Mesendoderm (in vitro differentiated cells): ENCODE measurements at regions not wholly inside any gene's neighbourhood (a gene's known extent, or its start where the extent isn't known, plus 50 kb on each side); places are given as distances from the start of the nearest gene placed in this dataset.

Source experiments
- DNase-seq: peaks from one replicate; pipeline ENCODE4 v3.0.0; 2013
- H2AK5ac ChIP-seq: 2 replicates; pipeline ENCODE4 v1.6.1; 2013; ENCODE audit warnings: low read length, inconsistent platforms
- H2BK120ac ChIP-seq: 2 replicates; pipeline ENCODE4 v1.6.1; 2013; ENCODE audit warnings: low read depth, mild to moderate bottlenecking, low read length, moderate library complexity, mixed read lengths
- H2BK15ac ChIP-seq: replicated peaks from 2 replicates; pipeline ENCODE4 v1.6.1; 2013; ENCODE audit warnings: low read depth, mild to moderate bottlenecking, moderate library complexity
- H2BK5ac ChIP-seq: 2 replicates; pipeline ENCODE4 v1.6.1; 2013; ENCODE audit warnings: low read length, inconsistent platforms
- H3K18ac ChIP-seq: 2 replicates; pipeline ENCODE4 v1.6.1; 2013; ENCODE audit warnings: mild to moderate bottlenecking, low read length, mixed read lengths
- H3K23ac ChIP-seq: one replicate; pipeline ENCODE4 v1.6.1; 2013; ENCODE audit warnings: low read length
- H3K27ac ChIP-seq: 2 replicates; pipeline ENCODE4 v1.5.1; 2013; ENCODE audit warnings: low read depth, mild to moderate bottlenecking, inconsistent platforms, low read length, moderate library complexity
- H3K27me3 ChIP-seq: 2 replicates; pipeline ENCODE4 v1.6.1; 2013; ENCODE audit warnings: low read length, control low read depth, mild to moderate bottlenecking, inconsistent platforms; ENCODE audit not compliant: insufficient read depth, poor library complexity
- H3K36me3 ChIP-seq: 2 replicates; pipeline ENCODE4 v1.6.1; 2013; ENCODE audit warnings: low read length, inconsistent platforms; ENCODE audit not compliant: control insufficient read depth, insufficient read depth
- H3K4ac ChIP-seq: one replicate; pipeline ENCODE4 v1.6.1; 2013; ENCODE audit warnings: low read depth, mild to moderate bottlenecking, low read length, moderate library complexity
- H3K4me1 ChIP-seq: 2 replicates; pipeline ENCODE4 v1.6.1; 2013; ENCODE audit warnings: low read depth, low read length, inconsistent platforms; ENCODE audit not compliant: control insufficient read depth
- H3K4me2 ChIP-seq: 2 replicates; pipeline ENCODE4 v1.6.1; 2013; ENCODE audit warnings: low read length
- H3K4me3 ChIP-seq: 2 replicates; pipeline ENCODE4 v1.5.1; 2013; ENCODE audit warnings: mild to moderate bottlenecking, low read length
- H3K56ac ChIP-seq: one replicate; pipeline ENCODE4 v1.6.1; 2013; ENCODE audit warnings: low read length
- H3K79me1 ChIP-seq: 2 replicates; pipeline ENCODE4 v1.6.1; 2013; ENCODE audit warnings: low read length, inconsistent platforms
- H3K79me2 ChIP-seq: 2 replicates; pipeline ENCODE4 v1.6.1; 2013; ENCODE audit warnings: mild to moderate bottlenecking, low read length; ENCODE audit not compliant: control insufficient read depth, insufficient read depth
- H3K9ac ChIP-seq: 2 replicates; pipeline ENCODE4 v1.6.1; 2013; ENCODE audit warnings: low read length, inconsistent platforms
- H4K5ac ChIP-seq: one replicate; pipeline ENCODE4 v1.6.1; 2013; ENCODE audit warnings: low read length
- H4K8ac ChIP-seq: one replicate; pipeline ENCODE4 v1.6.1; 2013; ENCODE audit warnings: low read depth, mild to moderate bottlenecking, control low read depth, low read length, moderate library complexity
- WGBS: extraction: QIAGEN DNeasy Blood & Tissue Kit; methylation state at CpG from one replicate; pipeline ENCODE4 v1.1.7; 2013; ENCODE audit warnings: low lambda C conversion rate, missing lambda C conversion rate; ENCODE audit not compliant: insufficient coverage; ENCODE audit errors: extremely low coverage; 5-methylcytosine and 5-hydroxymethylcytosine counted together

DNA sequence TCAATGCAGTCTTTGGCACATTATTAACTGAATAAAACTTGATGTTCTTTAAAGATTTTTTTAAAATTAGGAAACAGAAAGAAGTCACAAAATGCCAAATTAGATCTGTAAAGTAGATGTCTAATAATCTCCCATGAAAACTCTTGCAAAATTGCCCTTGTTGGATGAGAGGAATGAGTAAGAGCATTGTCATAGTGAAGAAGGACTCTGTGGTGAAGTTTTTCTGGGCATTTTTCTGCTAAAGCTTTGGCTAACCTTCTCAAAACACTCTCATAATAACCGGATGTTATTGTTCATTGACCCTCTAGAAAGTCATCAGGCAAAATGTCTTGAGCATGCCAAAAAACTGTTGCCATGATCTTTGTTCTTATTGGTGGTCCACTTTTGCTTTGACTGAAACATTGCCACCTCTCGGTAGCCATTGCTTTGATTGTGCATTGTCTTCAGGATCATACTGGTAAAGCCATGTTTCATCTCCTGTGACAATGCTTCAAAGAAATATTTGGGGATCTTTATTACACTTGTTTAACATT lies 549.3 kb downstream of the LIG4 start:
- no peaks in the 10 kb centered on the region for H3K36me3 ChIP-seq
- no CpG with 5 or more reads among the region's 2 CpGs for WGBS
- no peak overlapping the region for H3K4me2 ChIP-seq
- H3K56ac ChIP-seq = no peak overlapping the region
- no peak overlapping the region for H4K8ac ChIP-seq
- H3K23ac ChIP-seq = no peak overlapping the region
- no peak overlapping the region for H2BK120ac ChIP-seq
- no peak overlapping the region for H2BK15ac ChIP-seq
- no peak overlapping the region for H3K27ac ChIP-seq
- no peak overlapping the region for H3K18ac ChIP-seq
- no peak overlapping the region for H4K5ac ChIP-seq
- H3K4me1 ChIP-seq = no peaks in the 10 kb centered on the region
- H3K27me3 ChIP-seq = no peaks in the 10 kb centered on the region
- no peak overlapping the region for H3K9ac ChIP-seq
- H3K4me3 ChIP-seq = no peak overlapping the region
- H3K79me1 ChIP-seq = no peaks in the 10 kb centered on the region
- no peaks in the 10 kb centered on the region for H3K79me2 ChIP-seq
- no peak overlapping the region for H2AK5ac ChIP-seq
- no peak for DNase-seq
- H3K4ac ChIP-seq = no peak overlapping the region
- H2BK5ac ChIP-seq = no peak overlapping the region

DNA sequence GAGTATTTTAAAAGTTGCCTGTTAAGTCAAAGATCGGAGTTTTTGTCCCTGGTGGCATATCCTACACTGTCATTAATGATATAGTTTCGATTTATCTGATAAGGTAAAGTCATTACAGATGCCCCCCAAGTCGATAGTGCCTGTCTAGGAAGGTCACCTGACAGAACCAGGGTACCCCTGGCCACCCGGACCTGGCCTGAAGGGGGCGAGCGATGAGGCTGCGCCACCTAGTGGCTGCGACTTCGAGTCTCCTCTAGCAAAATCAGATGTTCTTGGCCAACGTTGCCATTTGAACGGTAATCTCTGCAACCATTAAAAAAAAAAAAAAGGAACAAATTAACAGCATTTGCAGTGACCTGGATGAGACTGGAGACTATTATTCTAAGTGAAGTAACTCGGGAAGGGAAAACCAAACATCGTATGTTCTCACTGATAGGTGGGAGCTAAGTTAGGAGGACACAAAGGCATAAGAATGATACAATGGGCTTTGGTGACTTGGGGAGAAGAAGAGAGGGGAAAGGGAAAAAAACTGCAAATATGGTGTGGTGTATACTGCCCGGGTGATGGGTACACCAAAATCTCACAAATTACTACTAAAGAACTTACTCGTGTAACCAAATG lies 565.1 kb downstream of the LIG4 start:
- Histone ChIP-seq H4K5ac (no peak overlapping the region), H3K9ac (no peak overlapping the region), H3K4me1 (no peaks in the 10 kb centered on the region), H2AK5ac (no peak overlapping the region), H3K4ac (no peak overlapping the region), H3K79me2 (no peaks in the 10 kb centered on the region), H3K4me3 (no peak overlapping the region), H3K18ac (no peak overlapping the region), H3K4me2 (no peak overlapping the region), H3K79me1 (peaks cover 2% of the 10 kb centered on the region), H3K23ac (no peak overlapping the region), H2BK15ac (no peak overlapping the region), H3K56ac (no peak overlapping the region), H3K27me3 (no peaks in the 10 kb centered on the region), H2BK5ac (no peak overlapping the region), H3K36me3 (no peaks in the 10 kb centered on the region), H3K27ac (no peak overlapping the region), H2BK120ac (no peak overlapping the region), H4K8ac (no peak overlapping the region)
- no CpG with 5 or more reads among the region's 15 CpGs for WGBS
- DNase-seq = peak; percentile 78

DNA sequence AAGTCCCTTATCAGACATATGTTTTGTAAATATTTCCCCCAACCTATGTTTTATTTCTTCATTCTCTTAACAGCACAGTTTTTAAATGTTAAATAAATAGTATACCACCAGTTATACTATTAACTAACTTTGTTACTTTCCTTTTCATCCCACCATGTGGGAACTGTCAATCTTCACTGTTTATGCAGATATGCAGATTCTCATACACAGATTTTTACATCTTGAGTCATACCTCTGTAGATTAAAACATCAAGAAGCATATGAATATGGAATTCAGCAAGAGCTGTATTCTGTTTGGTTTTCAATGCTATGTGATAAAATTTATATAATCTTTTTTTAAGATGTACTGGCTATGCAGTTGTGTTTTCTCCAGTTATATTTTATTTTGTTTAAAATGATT lies 566.3 kb downstream of the LIG4 start:
- H2BK120ac ChIP-seq = no peak overlapping the region
- no peak overlapping the region for H4K8ac ChIP-seq
- H3K4me1 ChIP-seq = no peaks in the 10 kb centered on the region

DNA sequence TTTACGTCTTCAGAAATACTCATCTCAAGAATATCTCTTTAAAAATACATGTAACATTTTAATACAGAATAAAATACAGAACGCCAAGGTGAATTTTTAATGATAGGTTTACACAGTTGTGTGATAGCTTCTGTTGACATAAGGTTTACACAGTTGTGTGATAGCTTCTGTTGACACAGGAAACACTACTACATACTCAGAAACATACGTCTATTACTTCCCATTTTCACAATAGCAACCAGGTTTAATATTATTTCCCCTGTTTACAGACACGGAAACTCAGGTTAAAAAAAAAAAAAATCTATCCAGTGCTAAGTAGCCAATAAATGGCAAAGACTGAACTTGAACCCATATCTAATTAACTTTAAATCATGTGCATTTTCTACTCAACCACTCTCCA lies 571.2 kb downstream of the LIG4 start:
- WGBS = no CpG with 5 or more reads among the region's 4 CpGs
- no peak overlapping the region for H3K4me3 ChIP-seq
- no peak for DNase-seq

More for the DNA sequence above, 566.3 kb downstream of the LIG4 start:
- peaks cover 2% of the 10 kb centered on the region for H3K79me1 ChIP-seq
- no peak overlapping the region for H3K4ac ChIP-seq
- H3K4me3 ChIP-seq = no peak overlapping the region
- H3K4me2 ChIP-seq = no peak overlapping the region
- no peak overlapping the region for H2BK5ac ChIP-seq
- H3K36me3 ChIP-seq = no peaks in the 10 kb centered on the region
- H3K27me3 ChIP-seq = no peaks in the 10 kb centered on the region
- H4K5ac ChIP-seq = no peak overlapping the region
- no peak overlapping the region for H3K9ac ChIP-seq
- no peak overlapping the region for H2AK5ac ChIP-seq
- H2BK15ac ChIP-seq = no peak overlapping the region
- no peak overlapping the region for H3K56ac ChIP-seq
- no peak for DNase-seq
- no peak overlapping the region for H3K23ac ChIP-seq
- no peak overlapping the region for H3K18ac ChIP-seq
- H3K27ac ChIP-seq = no peak overlapping the region
- H3K79me2 ChIP-seq = no peaks in the 10 kb centered on the region

DNA sequence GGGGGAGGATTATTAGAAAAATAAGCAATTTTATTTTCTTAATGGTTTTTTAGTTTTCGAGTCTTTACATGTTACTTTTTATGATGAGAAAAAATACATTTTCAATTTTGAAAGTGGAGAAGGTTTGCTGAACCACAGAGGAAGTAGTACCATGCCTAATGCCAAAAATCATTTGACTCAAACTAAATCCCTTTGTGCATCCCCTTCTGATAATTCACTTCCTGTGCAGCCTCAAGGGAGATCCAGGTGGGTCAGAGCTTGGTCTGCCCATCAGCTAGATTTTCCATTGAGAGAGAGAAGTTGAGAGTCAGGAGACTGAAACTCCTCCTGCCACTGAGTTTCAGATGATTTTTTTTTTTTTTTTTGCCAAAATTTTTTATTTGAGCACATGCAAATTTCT lies 571.7 kb downstream of the LIG4 start:
- Histone ChIP-seq H3K18ac (no peak overlapping the region), H2BK15ac (no peak overlapping the region), H3K79me2 (no peaks in the 10 kb centered on the region), H3K56ac (no peak overlapping the region), H3K4me2 (no peak overlapping the region), H3K4ac (no peak overlapping the region), H3K4me3 (no peak overlapping the region), H3K79me1 (peaks cover 2% of the 10 kb centered on the region), H3K27ac (no peak overlapping the region), H4K8ac (no peak overlapping the region), H3K23ac (no peak overlapping the region), H2BK5ac (no peak overlapping the region), H4K5ac (no peak overlapping the region), H2BK120ac (no peak overlapping the region), H3K9ac (no peak overlapping the region), H3K36me3 (no peaks in the 10 kb centered on the region), H3K4me1 (no peaks in the 10 kb centered on the region), H2AK5ac (no peak overlapping the region), H3K27me3 (no peaks in the 10 kb centered on the region)
- no CpG with 5 or more reads among the region's 1 CpG for WGBS
- no peak for DNase-seq

More for the DNA sequence above, 571.2 kb downstream of the LIG4 start:
- Histone ChIP-seq H3K23ac (no peak overlapping the region), H4K5ac (no peak overlapping the region), H3K27ac (no peak overlapping the region), H3K79me1 (peaks cover 2% of the 10 kb centered on the region), H3K9ac (no peak overlapping the region), H2BK120ac (no peak overlapping the region), H3K4me1 (no peaks in the 10 kb centered on the region), H3K79me2 (no peaks in the 10 kb centered on the region), H3K36me3 (no peaks in the 10 kb centered on the region), H2AK5ac (no peak overlapping the region), H3K27me3 (no peaks in the 10 kb centered on the region), H3K4ac (no peak overlapping the region), H3K18ac (no peak overlapping the region), H2BK5ac (no peak overlapping the region), H2BK15ac (no peak overlapping the region), H3K4me2 (no peak overlapping the region), H3K56ac (no peak overlapping the region), H4K8ac (no peak overlapping the region)

DNA sequence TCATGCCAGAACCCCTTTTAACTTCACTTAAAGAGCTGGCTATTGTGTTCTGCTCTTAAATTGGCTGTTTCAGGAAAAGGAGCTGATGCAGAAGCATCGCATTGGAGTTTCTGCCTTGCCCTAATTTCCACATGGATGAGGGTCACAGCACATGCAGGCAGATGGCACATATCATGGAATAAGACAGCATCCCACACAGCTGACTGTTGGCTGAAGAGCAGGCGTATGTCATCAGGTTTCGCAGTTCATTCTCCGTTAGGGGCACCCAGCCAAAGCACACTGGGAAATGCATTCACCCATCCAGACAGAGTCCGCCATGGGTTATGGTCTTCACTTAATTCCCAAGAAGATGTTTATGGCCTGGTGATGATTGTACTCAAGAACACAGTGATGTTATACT lies 572.5 kb downstream of the LIG4 start:
- Histone ChIP-seq H4K5ac (no peak overlapping the region), H3K4me1 (no peaks in the 10 kb centered on the region), H3K36me3 (no peaks in the 10 kb centered on the region), H3K9ac (no peak overlapping the region), H3K27ac (no peak overlapping the region), H3K79me2 (no peaks in the 10 kb centered on the region), H3K4me3 (no peak overlapping the region), H3K4ac (no peak overlapping the region), H3K27me3 (no peaks in the 10 kb centered on the region), H3K18ac (no peak overlapping the region), H3K23ac (no peak overlapping the region), H2BK120ac (no peak overlapping the region), H2BK5ac (no peak overlapping the region), H2BK15ac (no peak overlapping the region), H3K79me1 (no peaks in the 10 kb centered on the region), H2AK5ac (no peak overlapping the region), H4K8ac (no peak overlapping the region), H3K4me2 (no peak overlapping the region), H3K56ac (no peak overlapping the region)
- no peak for DNase-seq
- WGBS = no CpG with 5 or more reads among the region's 5 CpGs
